ENCODE measurements at regions not wholly inside any gene's neighbourhood (a gene's known extent, or its start where the extent isn't known, plus 50 kb on each side); places are given as distances from the start of the nearest gene placed in this dataset.
A peak's percentile ranks its signal among the peaks of the same experiment; 100 is the strongest.
"Not testable (repeated sequence)": the region's sequence is repeated elsewhere in the genome, so short reads cannot be mapped to it uniquely, and the experiment has no call there.

DNA sequence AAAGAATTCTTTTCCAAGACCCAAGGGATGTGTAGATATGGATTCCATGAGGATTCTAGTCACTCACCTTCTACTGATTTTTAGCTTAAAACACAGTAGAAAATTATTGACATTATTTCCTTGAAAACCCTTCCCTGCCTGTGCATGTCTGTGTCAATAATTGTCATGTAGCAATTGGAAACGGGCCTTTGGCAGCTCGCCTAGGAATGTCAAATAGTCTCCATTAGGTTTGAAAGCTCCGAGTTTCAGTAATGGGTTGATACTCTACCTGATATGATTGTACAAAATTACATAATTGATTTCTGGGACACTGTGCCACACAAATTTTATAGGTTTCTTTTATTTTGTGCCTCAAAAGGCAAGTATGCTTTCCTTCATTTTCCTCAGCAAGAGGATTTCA lies 515.2 kb upstream of the ARID1B start:
- peak; percentile 66 for DNase-seq

DNA sequence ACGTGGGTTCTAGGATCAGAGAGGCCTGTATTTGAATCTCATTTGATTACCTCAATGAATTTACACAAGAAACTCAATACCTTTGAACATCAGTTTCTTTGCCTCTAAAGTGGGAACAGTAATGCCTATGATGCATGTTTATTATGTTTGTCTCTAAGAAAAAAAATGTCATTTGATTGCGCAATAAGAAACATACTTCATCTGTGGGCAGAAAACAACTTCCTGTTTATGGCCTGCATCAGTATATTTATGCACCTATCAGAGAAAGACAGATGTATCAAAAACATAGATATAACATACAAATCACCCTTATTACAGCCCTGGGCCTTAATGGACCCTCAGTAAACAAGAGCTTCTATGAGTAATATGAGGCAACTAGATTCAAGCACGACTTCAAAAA lies 516.4 kb upstream of the ARID1B start:
- DNase-seq = no peak

DNA sequence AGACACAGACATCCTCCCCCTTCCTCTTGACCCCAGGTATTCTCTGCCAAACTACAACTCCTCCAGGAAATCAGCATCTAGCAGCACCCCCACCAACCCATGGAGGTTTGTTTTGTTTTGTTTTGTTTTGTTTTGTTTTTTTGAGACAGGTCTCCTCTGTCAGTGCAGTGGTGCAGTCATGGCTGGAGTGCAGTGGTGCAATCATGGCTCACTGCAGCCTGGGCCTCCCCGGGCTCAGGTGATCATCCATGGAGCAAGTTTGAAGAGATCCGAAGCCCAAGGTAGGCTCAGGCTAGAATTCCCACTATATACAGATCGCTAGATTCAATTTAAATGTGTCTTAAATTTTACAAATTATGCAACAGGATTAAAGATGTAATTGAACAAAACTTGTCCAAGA lies 518.2 kb upstream of the ARID1B start:
- DNase-seq = no peak

DNA sequence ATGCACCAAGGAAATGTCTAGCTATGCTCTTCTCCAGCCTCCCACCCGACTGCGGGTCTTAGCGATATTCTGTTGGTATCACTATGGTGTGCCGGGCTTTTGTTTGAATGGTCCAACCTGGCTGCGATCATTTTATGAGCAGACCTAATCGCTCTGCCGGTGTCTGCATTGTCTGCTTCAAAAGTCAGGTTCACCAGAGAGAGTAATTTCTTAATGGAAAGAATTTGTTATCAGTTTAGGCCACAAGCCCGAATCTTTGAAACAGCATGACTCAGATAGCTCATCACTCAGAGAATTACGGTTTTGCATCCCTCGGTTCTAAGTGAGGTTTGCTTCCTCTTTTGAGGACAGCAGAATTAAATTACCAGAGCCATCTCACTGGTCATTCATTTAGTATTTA lies 521.0 kb upstream of the ARID1B start:
- no peak for DNase-seq

- no peak for DNase-seq
These were observed 522.9 kb upstream of the ARID1B start for GRCh38 chr6:156254240-156254639.

DNA sequence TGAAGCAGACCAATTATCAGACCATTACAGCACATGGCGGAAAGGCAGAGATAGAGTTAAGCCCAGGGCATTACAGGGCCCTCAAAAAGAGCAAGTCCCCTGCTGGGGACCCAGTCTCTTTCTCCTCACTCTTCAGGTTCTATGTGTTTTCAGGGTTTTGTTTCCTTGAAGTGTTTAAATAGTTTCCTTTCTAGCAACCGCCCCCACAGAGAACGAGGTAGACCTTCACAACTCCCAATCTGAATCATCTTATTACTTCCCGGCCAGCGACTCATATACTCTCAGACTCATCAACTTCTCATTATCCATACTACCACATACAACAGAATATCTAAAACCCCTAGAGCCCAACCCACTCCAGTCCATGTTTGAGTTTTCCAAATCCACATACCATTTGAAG lies 526.6 kb upstream of the ARID1B start:
- DNase-seq = no peak

DNA sequence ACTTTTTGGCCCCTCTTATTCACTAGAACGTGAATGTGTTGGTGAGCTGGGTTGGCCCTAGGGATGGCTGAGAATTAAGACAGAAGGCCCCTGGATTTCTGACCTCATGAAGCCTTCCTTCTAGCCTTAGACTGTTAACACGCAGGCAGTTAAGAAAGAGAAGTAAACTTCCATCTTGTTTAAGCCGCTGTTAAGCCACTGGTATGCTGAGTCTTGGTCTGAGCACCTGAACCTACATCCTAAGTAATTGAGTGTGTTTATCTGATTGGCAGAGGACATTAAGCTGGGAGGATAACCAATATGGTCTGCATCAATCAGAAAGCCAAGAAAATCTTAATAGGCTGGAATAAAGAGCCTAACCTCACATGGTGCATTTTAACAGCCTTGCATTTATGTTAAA lies 535.0 kb upstream of the ARID1B start:
- DNase-seq = no peak

DNA sequence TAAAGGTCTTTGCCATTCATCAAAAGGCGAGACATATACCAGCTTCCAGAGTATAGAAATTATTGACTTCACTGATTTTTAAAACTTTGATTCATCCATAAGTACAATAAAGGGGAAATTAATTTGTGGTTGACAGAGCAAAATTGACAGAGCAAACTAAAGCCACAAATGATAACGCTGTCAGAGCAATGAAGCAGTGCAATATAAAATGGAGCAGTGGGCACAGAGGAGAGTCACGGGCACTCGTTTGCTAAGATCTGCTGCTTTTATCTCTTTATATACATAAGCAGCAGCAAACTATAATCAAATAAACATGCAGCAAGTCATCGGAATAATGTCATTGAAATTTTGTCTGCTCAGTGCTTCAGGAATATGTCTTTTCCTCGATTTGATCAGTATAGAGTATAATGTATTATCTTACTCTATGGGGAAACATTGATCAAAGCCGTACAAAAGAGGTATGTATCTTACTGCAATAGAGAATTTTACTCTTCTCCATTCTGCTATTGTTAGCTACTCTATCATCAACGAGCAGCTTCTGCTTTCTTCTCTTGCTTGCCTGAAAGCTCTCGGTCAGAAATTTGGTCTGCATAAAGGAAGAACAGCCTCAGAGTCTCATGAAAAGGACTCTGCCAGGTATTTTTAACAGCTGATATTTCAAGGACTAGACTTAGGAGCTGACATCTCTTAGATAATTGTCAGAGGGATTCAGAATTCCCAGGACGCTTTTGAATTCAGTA lies 546.0 kb upstream of the ARID1B start:
- DNase-seq = no peak

DNA sequence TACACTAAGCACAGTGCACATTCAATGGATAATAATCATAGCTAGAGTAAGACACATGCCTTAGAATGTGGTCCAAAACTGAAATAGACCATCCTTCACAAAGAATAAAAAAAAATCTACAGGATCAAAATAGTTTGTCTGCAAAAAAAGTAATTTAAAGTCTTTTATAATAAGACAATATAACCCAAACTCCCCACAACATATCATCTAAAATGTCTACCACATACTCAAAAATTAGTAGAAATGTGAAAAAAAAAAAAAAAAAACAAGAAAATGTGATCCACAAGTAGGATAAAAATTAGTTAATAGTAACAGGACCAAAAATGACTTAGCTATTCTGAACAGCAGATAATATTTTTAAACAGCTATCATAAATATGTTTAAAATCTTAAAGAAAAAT lies 557.2 kb upstream of the ARID1B start:
- no peak for DNase-seq

DNA sequence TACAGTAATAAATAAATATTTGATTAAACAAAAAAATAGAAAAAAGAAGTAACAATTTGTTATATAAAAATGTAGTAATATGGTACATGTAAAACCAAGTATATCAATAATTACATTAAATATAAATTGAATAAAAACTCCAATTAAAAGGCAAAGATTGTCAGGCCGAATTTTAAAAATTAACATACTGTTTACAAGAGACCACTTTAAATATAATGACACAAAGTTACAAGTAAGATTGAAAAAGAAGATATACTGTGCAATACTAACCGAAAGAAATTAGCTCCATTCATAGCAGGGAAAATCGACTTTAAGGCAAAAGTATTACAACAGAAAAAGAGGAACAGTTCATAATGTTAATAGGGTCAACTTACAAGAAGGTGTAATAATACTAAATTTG lies 571.5 kb upstream of the ARID1B start:
- DNase-seq = no peak

GRCh38 chr6:156199182-156199581 lies 578.0 kb upstream of the ARID1B start:
- DNase-seq = peak; percentile 18

GRCh38 chr6:156197513-156197912 lies 579.7 kb upstream of the ARID1B start:
- no peak for DNase-seq

- DNase-seq = no peak
These were observed 582.2 kb upstream of the ARID1B start for GRCh38 chr6:156194981-156195380.

DNA sequence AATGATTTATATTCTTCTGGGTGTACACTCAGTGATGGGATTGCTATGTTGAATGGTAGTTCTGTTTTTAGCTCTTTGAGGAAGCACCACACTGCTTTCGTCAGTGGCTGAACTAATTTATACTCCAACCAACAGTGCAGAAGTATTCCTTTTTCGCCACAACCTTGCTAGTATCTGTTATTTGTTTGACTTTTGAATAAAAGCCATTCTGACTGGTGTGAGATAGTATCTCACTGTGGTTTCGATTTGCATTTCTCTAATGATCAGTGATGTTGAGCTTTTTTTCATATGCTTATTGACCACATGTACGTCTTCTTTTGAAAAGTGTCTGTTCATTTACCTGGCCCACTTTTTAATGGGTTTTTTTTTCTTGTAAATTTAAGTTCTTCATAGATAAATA lies 583.8 kb upstream of the ARID1B start:
- DNase-seq = no peak

DNA sequence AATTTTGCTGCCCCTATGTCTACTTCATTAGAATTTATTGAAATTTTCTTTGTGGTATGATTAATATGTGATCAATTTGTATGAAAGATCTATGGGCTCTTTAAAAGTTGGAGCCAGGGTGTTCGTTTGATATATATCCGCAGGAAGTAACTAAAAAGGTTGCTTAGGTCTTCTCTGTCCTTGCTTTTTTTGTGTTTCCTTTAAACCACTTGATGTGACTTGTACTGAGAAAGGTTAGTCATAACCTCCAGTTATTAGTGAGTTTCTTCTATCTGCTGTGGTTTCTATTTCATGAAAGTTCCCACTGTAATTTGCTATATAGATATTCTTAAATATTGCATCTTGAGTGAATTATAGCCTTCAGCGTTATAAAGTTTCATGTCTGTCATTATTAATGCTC lies 585.3 kb upstream of the ARID1B start:
- no peak for DNase-seq

DNA sequence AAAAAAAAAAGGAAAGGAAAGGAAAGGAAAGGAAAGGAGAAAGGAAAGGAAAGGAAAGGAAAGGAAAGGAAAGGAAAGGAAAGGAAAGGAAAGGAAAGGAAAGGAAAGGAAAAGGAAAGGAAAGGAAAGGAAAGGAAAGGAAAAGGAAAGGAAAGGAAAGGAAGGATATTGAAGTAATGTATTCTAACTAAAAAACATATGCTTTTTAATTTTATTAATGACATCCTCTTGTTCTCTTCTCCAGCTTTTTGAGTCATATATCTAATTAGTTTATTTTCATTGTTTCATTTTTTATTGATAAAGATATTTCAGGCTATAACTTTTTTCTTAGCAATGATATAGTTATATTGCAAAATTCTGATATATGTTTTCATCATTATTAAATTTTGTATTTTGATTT lies 585.8 kb upstream of the ARID1B start:
- DNase-seq = not testable (repeated sequence)

GRCh38 chr6:156190270-156190669 lies 586.9 kb upstream of the ARID1B start:
- DNase-seq = peak; percentile 95

GRCh38 chr6:156189714-156190113 lies 587.5 kb upstream of the ARID1B start:
- no peak for DNase-seq

DNA sequence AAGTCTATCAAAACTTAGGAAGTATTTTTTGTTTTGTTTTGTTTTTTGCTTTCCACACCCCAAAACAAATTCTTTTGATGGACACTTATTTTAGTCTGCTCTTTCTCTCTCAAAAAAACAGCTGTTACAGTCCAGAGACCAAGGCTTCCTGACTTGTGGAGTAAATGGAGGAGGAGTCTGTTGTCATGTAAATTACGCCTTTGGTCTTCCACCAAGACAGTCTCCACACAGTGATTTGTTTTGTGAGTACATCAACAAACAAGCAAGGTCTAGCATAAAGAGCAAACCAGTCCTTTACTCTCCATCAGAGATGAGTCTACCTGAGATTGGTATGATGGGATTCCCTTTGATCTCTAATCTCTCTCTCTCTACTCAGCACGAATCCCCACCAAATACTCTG lies 588.0 kb upstream of the ARID1B start:
- DNase-seq = peak; percentile 37

DNA sequence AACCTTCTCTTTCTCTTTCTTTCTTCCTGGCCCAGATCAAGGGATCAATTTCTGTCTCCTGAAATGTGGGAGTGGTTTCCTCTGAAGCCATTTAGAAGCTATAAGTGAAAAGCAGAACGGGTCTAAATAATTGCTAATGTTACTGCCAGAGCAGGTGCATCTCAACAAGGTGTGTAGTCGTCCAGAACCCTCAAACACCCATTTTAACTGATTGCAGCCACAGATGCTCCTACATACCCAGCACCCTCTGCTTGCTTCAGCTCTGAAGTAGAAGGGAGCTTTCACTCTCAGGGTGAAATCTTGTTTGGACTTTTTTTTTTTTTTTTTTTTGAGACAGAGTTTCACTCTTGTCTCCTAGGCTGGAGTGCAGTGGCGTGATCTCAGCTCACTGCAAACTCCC lies 592.1 kb upstream of the ARID1B start:
- peak; percentile 38 for DNase-seq

DNA sequence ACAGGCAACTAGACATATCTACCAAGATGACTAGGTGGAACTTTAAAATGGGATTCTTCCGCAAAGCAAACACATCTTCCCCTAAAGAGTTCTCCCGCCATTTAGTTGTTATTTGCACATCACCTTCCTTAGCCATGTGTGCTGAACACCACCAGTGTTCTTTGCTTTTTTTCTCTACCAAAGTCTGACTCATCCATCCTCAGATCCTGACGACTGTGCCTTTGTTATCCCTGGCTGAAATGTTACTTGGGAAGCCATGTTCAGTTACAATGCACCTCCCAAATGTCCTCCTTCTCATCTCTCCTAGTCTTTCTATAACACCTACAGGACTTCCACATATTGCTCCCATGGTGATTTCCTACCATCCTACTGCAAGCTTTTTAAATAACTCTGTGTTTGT lies 593.5 kb upstream of the ARID1B start:
- peak; percentile 13 for DNase-seq

GRCh38 chr6:156182356-156182755 lies 594.8 kb upstream of the ARID1B start:
- DNase-seq = peak; percentile 42

- DNase-seq = no peak
These were observed 595.7 kb upstream of the ARID1B start for GRCh38 chr6:156181506-156181905.

DNA sequence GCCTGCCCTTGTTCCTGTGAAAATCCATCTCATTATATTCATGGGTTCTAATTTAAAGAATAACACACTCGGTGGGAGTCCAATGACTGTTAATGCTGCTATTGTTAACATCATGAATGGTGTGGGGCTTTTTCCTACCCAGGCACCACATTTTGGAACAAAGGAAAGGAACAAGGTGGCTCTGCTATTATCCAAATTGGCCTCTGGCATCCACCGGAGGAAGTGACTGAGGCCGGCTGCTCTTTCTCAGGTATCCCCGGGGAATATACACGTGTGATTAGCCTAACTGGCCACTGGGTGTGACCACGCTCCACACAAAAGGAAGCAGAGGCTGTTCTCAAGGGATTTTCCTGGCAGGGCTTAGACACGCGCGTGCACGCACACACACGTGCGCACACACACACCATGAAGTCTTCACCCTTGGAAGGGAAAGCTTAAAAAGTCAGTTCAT lies 601.2 kb upstream of the ARID1B start:
- DNase-seq = peak; percentile 83

GRCh38 chr6:156175433-156175832 lies 601.7 kb upstream of the ARID1B start:
- DNase-seq = no peak

All from NCI-H345 (cell line).